ENCODE measurements at regions not wholly inside any gene's neighbourhood (a gene's known extent, or its start where the extent isn't known, plus 50 kb on each side); places are given as distances from the start of the nearest gene placed in this dataset.

DNA sequence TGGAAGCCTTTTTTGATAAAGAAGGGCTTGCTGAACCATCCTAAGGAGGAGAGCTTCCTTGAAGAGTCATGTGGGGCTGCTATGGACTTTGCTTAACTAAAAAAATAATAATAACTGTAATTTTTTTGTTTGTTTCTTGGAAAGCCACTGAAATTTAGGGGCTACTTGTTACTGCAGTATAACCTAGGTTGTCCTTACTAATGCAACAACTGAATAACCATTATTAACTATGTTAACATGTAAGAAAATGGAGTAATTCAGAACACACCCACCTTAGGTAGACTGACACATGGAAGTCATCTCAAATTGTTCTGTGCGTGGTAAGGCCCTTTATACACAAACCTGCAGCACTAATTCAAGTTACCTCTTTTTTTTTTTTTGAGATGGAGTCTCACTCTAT, 90.9 kb upstream of the SOX4 start:
- Histone ChIP-seq H3K27me3 (ENCODE audit: insufficient read depth, low read length, poor library complexity) (no peaks in the 10 kb centered on the region), H3K79me2 (ENCODE audit: insufficient read depth, low read length) (no peaks in the 10 kb centered on the region), H4K20me1 (ENCODE audit: insufficient read depth, low read length) (no peaks in the 10 kb centered on the region), H3K4me1 (ENCODE audit: insufficient read depth, low read length) (0 out of 2 replicates have a peak, but pooled peaks cover 3% of the 10 kb centered on the region), H3K4me3 (ENCODE audit: low read depth in 1 of 2, low read length in 2 of 2) (no peak overlapping the region), H3K9me3 (ENCODE audit: insufficient read depth, low read length, severe bottlenecking) (no peaks in the 10 kb centered on the region), H3K27ac (ENCODE audit: low read length) (no peak overlapping the region), H2AFZ (ENCODE audit: low read depth, low read length) (no peak overlapping the region), H3K4me2 (ENCODE audit: insufficient read depth, low read length) (no peak overlapping the region), H3K9ac (ENCODE audit: low read depth, low read length) (no peak overlapping the region), H3K36me3 (ENCODE audit: insufficient read depth, low read length) (no peaks in the 10 kb centered on the region)
- no peak for ATAC-seq (ENCODE audit: insufficient read depth, low read depth)
- no peak for TF ChIP-seq EZH2 (IDR thresholded peaks at IDR 0.05; ENCODE audit: borderline replicate concordance, low read depth, low read length, severe bottlenecking)
- no peak for TF ChIP-seq CTCF (IDR thresholded peaks at IDR 0.05; ENCODE audit: borderline replicate concordance, extremely low read depth, low read length, poor library complexity, severe bottlenecking)
- no peak for DNase-seq

GRCh38 chr6:21504790-21505189, 88.8 kb upstream of the SOX4 start:
- no peak overlapping the region for H3K4me2 ChIP-seq (ENCODE audit: insufficient read depth, low read length)
- TF ChIP-seq CTCF (IDR thresholded peaks at IDR 0.05; ENCODE audit: borderline replicate concordance, extremely low read depth, low read length, poor library complexity, severe bottlenecking) (no peak), EZH2 (IDR thresholded peaks at IDR 0.05; ENCODE audit: borderline replicate concordance, low read depth, low read length, severe bottlenecking) (no peak)
- DNase-seq: no peak
- no peak overlapping the region for H2AFZ ChIP-seq (ENCODE audit: low read depth, low read length)
- no peaks in the 10 kb centered on the region for H3K79me2 ChIP-seq (ENCODE audit: insufficient read depth, low read length)
- no peaks in the 10 kb centered on the region for H4K20me1 ChIP-seq (ENCODE audit: insufficient read depth, low read length)
- no peaks in the 10 kb centered on the region for H3K36me3 ChIP-seq (ENCODE audit: insufficient read depth, low read length)
- no peak overlapping the region for H3K4me3 ChIP-seq (ENCODE audit: low read depth in 1 of 2, low read length in 2 of 2)
- H3K4me1 ChIP-seq (ENCODE audit: insufficient read depth, low read length): 0 out of 2 replicates have a peak, but pooled peaks cover 3% of the 10 kb centered on the region
- ATAC-seq (ENCODE audit: insufficient read depth, low read depth): no peak
- H3K9ac ChIP-seq (ENCODE audit: low read depth, low read length): no peak overlapping the region
- no peaks in the 10 kb centered on the region for H3K9me3 ChIP-seq (ENCODE audit: insufficient read depth, low read length, severe bottlenecking)
- H3K27ac ChIP-seq (ENCODE audit: low read length): no peak overlapping the region
- H3K27me3 ChIP-seq (ENCODE audit: insufficient read depth, low read length, poor library complexity): no peaks in the 10 kb centered on the region

- no peak for ATAC-seq (ENCODE audit: insufficient read depth, low read depth)
- Histone ChIP-seq H3K27ac (ENCODE audit: low read length) (no peak overlapping the region), H3K4me3 (ENCODE audit: low read depth in 1 of 2, low read length in 2 of 2) (no peak overlapping the region)
These were observed 88.0 kb upstream of the SOX4 start for GRCh38 chr6:21505574-21505990.

GRCh38 chr6:21506126-21506525, 87.4 kb upstream of the SOX4 start:
- no peaks in the 10 kb centered on the region for H3K27me3 ChIP-seq (ENCODE audit: insufficient read depth, low read length, poor library complexity)
- no peak overlapping the region for H3K9ac ChIP-seq (ENCODE audit: low read depth, low read length)
- no peak overlapping the region for H2AFZ ChIP-seq (ENCODE audit: low read depth, low read length)
- ATAC-seq (ENCODE audit: insufficient read depth, low read depth): no peak
- H3K4me2 ChIP-seq (ENCODE audit: insufficient read depth, low read length): no peak overlapping the region
- H3K79me2 ChIP-seq (ENCODE audit: insufficient read depth, low read length): no peaks in the 10 kb centered on the region
- H3K36me3 ChIP-seq (ENCODE audit: insufficient read depth, low read length): no peaks in the 10 kb centered on the region
- H4K20me1 ChIP-seq (ENCODE audit: insufficient read depth, low read length): no peaks in the 10 kb centered on the region
- no peaks in the 10 kb centered on the region for H3K4me1 ChIP-seq (ENCODE audit: insufficient read depth, low read length)
- no peak overlapping the region for H3K27ac ChIP-seq (ENCODE audit: low read length)
- no peaks in the 10 kb centered on the region for H3K9me3 ChIP-seq (ENCODE audit: insufficient read depth, low read length, severe bottlenecking)
- TF ChIP-seq EZH2 (IDR thresholded peaks at IDR 0.05; ENCODE audit: borderline replicate concordance, low read depth, low read length, severe bottlenecking) (no peak), CTCF (IDR thresholded peaks at IDR 0.05; ENCODE audit: borderline replicate concordance, extremely low read depth, low read length, poor library complexity, severe bottlenecking) (no peak)
- H3K4me3 ChIP-seq (ENCODE audit: low read depth in 1 of 2, low read length in 2 of 2): no peak overlapping the region
- DNase-seq: no peak

More at GRCh38 chr6:21505574-21505990, 88.0 kb upstream of the SOX4 start:
- Histone ChIP-seq H3K36me3 (ENCODE audit: insufficient read depth, low read length) (no peaks in the 10 kb centered on the region), H3K27me3 (ENCODE audit: insufficient read depth, low read length, poor library complexity) (no peaks in the 10 kb centered on the region), H3K79me2 (ENCODE audit: insufficient read depth, low read length) (no peaks in the 10 kb centered on the region), H3K4me2 (ENCODE audit: insufficient read depth, low read length) (no peak overlapping the region), H3K9ac (ENCODE audit: low read depth, low read length) (no peak overlapping the region), H2AFZ (ENCODE audit: low read depth, low read length) (no peak overlapping the region), H4K20me1 (ENCODE audit: insufficient read depth, low read length) (no peaks in the 10 kb centered on the region), H3K4me1 (ENCODE audit: insufficient read depth, low read length) (0 out of 2 replicates have a peak, but pooled peaks cover 3% of the 10 kb centered on the region), H3K9me3 (ENCODE audit: insufficient read depth, low read length, severe bottlenecking) (no peaks in the 10 kb centered on the region)
- no peak for DNase-seq
- no peak for TF ChIP-seq EZH2 (IDR thresholded peaks at IDR 0.05; ENCODE audit: borderline replicate concordance, low read depth, low read length, severe bottlenecking)

Data from DND-41 (cell line).